Neural crest cell (in vitro differentiated cells): ENCODE measurements at regions not wholly inside any gene's neighbourhood (a gene's known extent, or its start where the extent isn't known, plus 50 kb on each side); places are given as distances from the start of the nearest gene placed in this dataset.

ENCODE experiments used
- DNase-seq: peaks from one replicate; pipeline ENCODE4 v3.0.0; 2021; ENCODE audit warnings: low read depth, mixed read lengths, low spot score
- H3K27ac Mint-ChIP-seq: one replicate; pipeline ENCODE4 v1.8.0; 2021; ENCODE audit warnings: mild to moderate bottlenecking, mixed read lengths; ENCODE audit not compliant: unreplicated experiment
- H3K27me3 Mint-ChIP-seq: 2 replicates; pipeline ENCODE4 v1.8.0; 2021; ENCODE audit warnings: low read depth, mild to moderate bottlenecking, mixed read lengths
- H3K36me3 Mint-ChIP-seq: 2 replicates; pipeline ENCODE4 v1.8.0; 2021; ENCODE audit warnings: low read depth, mild to moderate bottlenecking, mixed read lengths
- H3K4me1 Mint-ChIP-seq: 2 replicates; pipeline ENCODE4 v1.8.0; 2021; ENCODE audit warnings: mixed read lengths
- H3K4me3 Mint-ChIP-seq: one replicate; pipeline ENCODE4 v1.8.0; 2021; ENCODE audit warnings: mild to moderate bottlenecking, mixed read lengths
- H3K9me3 Mint-ChIP-seq: 2 replicates; pipeline ENCODE4 v1.8.0; 2021; ENCODE audit warnings: mixed read lengths
- CTCF ChIP-seq: fragments of 200-600 bp; sonication (generic); conservative IDR thresholded peaks from 2 replicates; pipeline ENCODE4 v1.5.0; 2021; ENCODE audit warnings: antibody characterized with exemption, mild to moderate bottlenecking

- peaks cover 3% of the 10 kb centered on the region for H3K9me3 Mint-ChIP-seq
- H3K27ac Mint-ChIP-seq, result no peak overlapping the region
- DNase-seq, result no peak
- no peak for TF ChIP-seq CTCF
- H3K4me3 Mint-ChIP-seq, result no peak overlapping the region
- no peaks in the 10 kb centered on the region for H3K36me3 Mint-ChIP-seq
- peaks cover 5% of the 10 kb centered on the region for H3K4me1 Mint-ChIP-seq
- H3K27me3 Mint-ChIP-seq, result no peaks in the 10 kb centered on the region
These were observed 182.0 kb upstream of the BCOR start for GRCh38 chrX:40279762-40280161.

- no peak for DNase-seq
- Mint-ChIP-seq H3K36me3 (no peaks in the 10 kb centered on the region), H3K27ac (no peak overlapping the region), H3K9me3 (peaks cover 3% of the 10 kb centered on the region), H3K4me1 (peaks cover 5% of the 10 kb centered on the region), H3K4me3 (no peak overlapping the region), H3K27me3 (no peaks in the 10 kb centered on the region)
- TF ChIP-seq CTCF, result no peak
These were observed 181.3 kb upstream of the BCOR start for GRCh38 chrX:40279091-40279430.

- H3K4me3 Mint-ChIP-seq, result no peak overlapping the region
- no peak overlapping the region for H3K27ac Mint-ChIP-seq
- no peak for TF ChIP-seq CTCF
- no peak for DNase-seq
- no peaks in the 10 kb centered on the region for H3K36me3 Mint-ChIP-seq
- peaks cover 3% of the 10 kb centered on the region for H3K9me3 Mint-ChIP-seq
- H3K27me3 Mint-ChIP-seq, result no peaks in the 10 kb centered on the region
- H3K4me1 Mint-ChIP-seq, result peaks cover 5% of the 10 kb centered on the region
These were observed 180.8 kb upstream of the BCOR start for GRCh38 chrX:40278340-40279090.

- no peak overlapping the region for H3K4me3 Mint-ChIP-seq
- no peak overlapping the region for H3K27ac Mint-ChIP-seq
- H3K4me1 Mint-ChIP-seq, result peaks cover 5% of the 10 kb centered on the region
- peaks cover 3% of the 10 kb centered on the region for H3K9me3 Mint-ChIP-seq
- no peaks in the 10 kb centered on the region for H3K27me3 Mint-ChIP-seq
- no peak for TF ChIP-seq CTCF
- DNase-seq, result no peak
- H3K36me3 Mint-ChIP-seq, result no peaks in the 10 kb centered on the region
These were observed 179.9 kb upstream of the BCOR start for GRCh38 chrX:40277672-40278071.

GRCh38 chrX:40273356-40274050, 175.7 kb upstream of the BCOR start:
- H3K36me3 Mint-ChIP-seq, result no peaks in the 10 kb centered on the region
- H3K27ac Mint-ChIP-seq, result no peak overlapping the region
- peaks cover 3% of the 10 kb centered on the region for H3K9me3 Mint-ChIP-seq
- no peak for DNase-seq
- H3K27me3 Mint-ChIP-seq, result no peaks in the 10 kb centered on the region
- no peak overlapping the region for H3K4me3 Mint-ChIP-seq
- no peak for TF ChIP-seq CTCF
- H3K4me1 Mint-ChIP-seq, result peaks cover 2% of the 10 kb centered on the region
